GM12878 (cell line): ENCODE measurements at regions not wholly inside any gene's neighbourhood (a gene's known extent, or its start where the extent isn't known, plus 50 kb on each side); places are given as distances from the start of the nearest gene placed in this dataset.

ENCODE experiments used
- ATAC-seq: fragments of 200-7000 bp; cut with Tn5 transposase; 3 replicates; pipeline ENCODE4 v1.9.1; 2020; ENCODE audit warnings: mild to moderate bottlenecking, moderate library complexity
- BruUV-seq: library from RNA; stranded (reverse); fragments of 400-500 nt; replicated peaks from 2 replicates; lab custom pipeline; 2021; lab: Mats Ljungman, UMichigan
- CTCF ChIA-PET: fragments of 300-600 bp; sonication (Branson Sonifier 250); formaldehyde crosslinking; extraction: SDS; loops from one replicate; lab custom pipeline; 2021; ENCODE audit warnings: inconsistent platforms; lab: Yijun Ruan, JAX
- POLR2A ChIA-PET: fragments of 350-600 bp; formaldehyde crosslinking; extraction: SDS; loops from one replicate; lab custom pipeline; 2021; ENCODE audit warnings: inconsistent platforms; lab: Charles Lee
- RAD21 ChIA-PET: fragments of 300-600 bp; sonication (Branson Sonifier 250); formaldehyde crosslinking; loops from one replicate; lab custom pipeline; 2023; ENCODE audit warnings: antibody characterized with exemption; ENCODE audit not compliant: unreplicated experiment; lab: Charles Lee
- SMC1A ChIA-PET: fragments of 300-600 bp; sonication (Branson Sonifier 250); formaldehyde crosslinking; loops from one replicate; lab custom pipeline; 2023; ENCODE audit not compliant: unreplicated experiment, uncharacterized antibody; lab: Charles Lee
- DNase-seq: peaks from one replicate; pipeline ENCODE4 v3.0.0-alpha.2; 2011; ENCODE audit warnings: low read depth, low spot score
- FAIRE-seq: peaks from 3 replicates; lab custom pipeline; 2011; peaks lifted over from hg19 to GRCh38; lab: Jason Lieb, UNC
- H2AFZ ChIP-seq: 2 replicates; pipeline ENCODE4 v1.6.0; 2011; ENCODE audit warnings: low read depth, low read length, control low read depth; ENCODE audit not compliant: control insufficient read depth
- H3K27ac ChIP-seq: 2 replicates; pipeline ENCODE4 v1.5.1; 2011; ENCODE audit warnings: control low read depth; ENCODE audit not compliant: control insufficient read depth, insufficient read depth
- H3K27me3 ChIP-seq, 2 experiments: replicated peaks in 1 of 2; 2 replicates each; pipeline versions ENCODE4 v1.6.0 to v1.6.1; 2011; ENCODE audit warnings: low read length in 1 of 2; ENCODE audit not compliant: control insufficient read depth in 2 of 2, insufficient read depth in 2 of 2
- H3K36me3 ChIP-seq, 2 experiments: 2 replicates each; pipeline ENCODE4 v1.5.1; 2011; ENCODE audit warnings: low read length in 1 of 2; ENCODE audit not compliant: control insufficient read depth in 2 of 2, insufficient read depth in 2 of 2
- H3K4me1 ChIP-seq: 2 replicates; pipeline ENCODE4 v1.6.1; 2011; ENCODE audit warnings: mild to moderate bottlenecking, low read length, moderate library complexity, mixed read lengths; ENCODE audit not compliant: control insufficient read depth, insufficient read depth
- H3K4me2 ChIP-seq: 2 replicates; pipeline ENCODE4 v1.6.0; 2011; ENCODE audit warnings: control low read depth; ENCODE audit not compliant: control insufficient read depth, insufficient read depth
- H3K4me3 ChIP-seq: fragments of 200-600 bp; sonication (generic); 2 replicates; pipeline ENCODE4 v1.5.1; 2016
- H3K79me2 ChIP-seq: 2 replicates; pipeline ENCODE4 v1.6.0; 2011; ENCODE audit warnings: low read length; ENCODE audit not compliant: control insufficient read depth, insufficient read depth
- H3K9ac ChIP-seq: 2 replicates; pipeline ENCODE4 v1.8.0; 2011; ENCODE audit warnings: low read length, control low read depth, mixed read lengths; ENCODE audit not compliant: control insufficient read depth, insufficient read depth
- H3K9me3 ChIP-seq: replicated peaks from 3 replicates; pipeline ENCODE4 v1.5.1; 2011; ENCODE audit warnings: mild to moderate bottlenecking, low read length; ENCODE audit not compliant: control insufficient read depth, insufficient read depth
- H4K20me1 ChIP-seq: 2 replicates; pipeline ENCODE4 v1.6.0; 2011; ENCODE audit not compliant: control insufficient read depth, insufficient read depth
- BACH1 ChIP-seq: fragments of 450-650 bp; IDR thresholded peaks from 2 replicates; pipeline ENCODE4 v1.6.1; 2017; ENCODE audit warnings: mild to moderate bottlenecking, borderline replicate concordance
- CBX5 ChIP-seq: sonication (generic); IDR thresholded peaks from 2 replicates; pipeline ENCODE4 v1.6.1; 2016; ENCODE audit warnings: low read depth, moderate library complexity, mild to moderate bottlenecking, inconsistent platforms
- HDAC2 ChIP-seq: fragments of 200-600 bp; sonication (generic); IDR thresholded peaks from 2 replicates; pipeline ENCODE4 v1.6.1; 2017
- HDAC6 ChIP-seq: fragments of 200-600 bp; sonication (generic); IDR thresholded peaks from one replicate; pipeline ENCODE4 v1.8.0; 2017; ENCODE audit warnings: antibody characterized with exemption; ENCODE audit not compliant: unreplicated experiment
- IKZF2 ChIP-seq, 2 experiments: fragments of 450-650 bp; IDR thresholded peaks; 2 replicates each; pipeline ENCODE4 v1.6.1; 2017; ENCODE audit warnings: mild to moderate bottlenecking in 2 of 2, moderate library complexity in 2 of 2
- IRF4 ChIP-seq: IDR thresholded peaks from 2 replicates; pipeline ENCODE4 v1.6.1; 2011; ENCODE audit warnings: low read depth, low read length
- KAT2A ChIP-seq: conservative IDR thresholded peaks from 2 replicates; pipeline ENCODE4 v1.6.1; 2011; ENCODE audit warnings: low read depth, low read length; ENCODE audit not compliant: control insufficient read depth
- NFIC ChIP-seq: IDR thresholded peaks from 2 replicates; pipeline ENCODE4 v1.6.1; 2012; ENCODE audit warnings: low read depth, mild to moderate bottlenecking, inconsistent platforms, low read length, moderate library complexity
- NFXL1 ChIP-seq: fragments of 450-650 bp; IDR thresholded peaks from 2 replicates; pipeline ENCODE4 v1.6.1; 2017; ENCODE audit warnings: antibody characterized with exemption, mild to moderate bottlenecking, borderline replicate concordance
- NR2C1 ChIP-seq: fragments of 450-650 bp; IDR thresholded peaks from 2 replicates; pipeline ENCODE4 v1.6.1; 2017; ENCODE audit warnings: antibody characterized with exemption, mild to moderate bottlenecking, moderate library complexity
- NR2F1 ChIP-seq: fragments of 450-650 bp; conservative IDR thresholded peaks from 2 replicates; pipeline ENCODE4 v1.6.1; 2017; ENCODE audit warnings: mild to moderate bottlenecking
- SIX5 ChIP-seq: IDR thresholded peaks from 2 replicates; pipeline ENCODE4 v1.6.1; 2011; ENCODE audit warnings: mild to moderate bottlenecking, low read depth, low read length, moderate library complexity; ENCODE audit not compliant: severe bottlenecking
- SP1 ChIP-seq: IDR thresholded peaks from one replicate; pipeline ENCODE4 v1.6.1; 2011; ENCODE audit warnings: low read depth, low read length
- SPI1 ChIP-seq: IDR thresholded peaks from 2 replicates; pipeline ENCODE4 v1.6.1; 2011; ENCODE audit warnings: low read depth, mild to moderate bottlenecking, low read length, moderate library complexity, borderline replicate concordance; ENCODE audit not compliant: insufficient read depth
- STAT1 ChIP-seq: fragments of 450-650 bp; conservative IDR thresholded peaks from 2 replicates; pipeline ENCODE4 v1.6.1; 2014; ENCODE audit warnings: antibody characterized with exemption, mild to moderate bottlenecking
- TARDBP ChIP-seq: IDR thresholded peaks from 2 replicates; pipeline ENCODE4 v1.6.1; 2016; ENCODE audit warnings: borderline replicate concordance
- TCF7 ChIP-seq: IDR thresholded peaks from 2 replicates; pipeline ENCODE4 v1.6.1; 2014; ENCODE audit warnings: antibody characterized with exemption, borderline replicate concordance
- YY1 ChIP-seq: IDR thresholded peaks from 2 replicates; pipeline ENCODE4 v1.6.1; 2011; ENCODE audit warnings: low read depth, mild to moderate bottlenecking, low read length
- WGBS: methylation state at CpG from one replicate; pipeline ENCODE4 v1.1.6; 2016; ENCODE audit warnings: low lambda C conversion rate; ENCODE audit not compliant: insufficient replicate concordance, insufficient coverage; ENCODE audit errors: missing lambda C conversion rate; 5-methylcytosine and 5-hydroxymethylcytosine counted together
- in situ Hi-C: fragments of 300-500 bp; cut with MboI; formaldehyde crosslinking; loops from 9 replicates; pipeline ENCODE4 v1.14.3; 2018; ENCODE audit warnings: mixed read lengths
- intact Hi-C: fragments of 100-400 bp; cut with micrococcal nuclease; formaldehyde crosslinking; loops from one replicate; pipeline ENCODE4 v1.14.2; 2022; ENCODE audit not compliant: unreplicated experiment
- TF ChIP-seq, protein P1 (sequence below): fragments of 450-650 bp; IDR thresholded peaks from 2 replicates; pipeline ENCODE4 v1.6.1; 2017; ENCODE audit warnings: borderline replicate concordance

DNA sequence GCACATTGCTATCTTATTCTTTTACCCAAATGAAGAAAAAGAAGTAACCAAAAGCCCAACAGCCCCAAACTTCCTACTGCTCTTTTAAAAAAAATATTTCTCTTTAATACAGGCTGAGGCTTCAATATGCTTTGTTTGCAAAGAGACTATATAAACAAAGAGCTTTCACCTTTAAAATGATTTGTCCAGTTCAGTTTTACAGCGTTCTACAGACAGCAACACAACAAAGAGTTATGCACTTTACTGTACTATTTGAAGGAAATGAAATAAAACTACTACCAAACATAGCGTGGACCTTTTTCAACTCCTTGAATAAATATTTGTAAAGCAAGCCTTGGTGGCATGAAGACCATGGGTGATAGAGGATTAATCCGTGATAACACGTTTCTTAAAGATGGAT lies 151.2 kb downstream of the FGF9 start:
- WGBS, result 8% methylated on average over 4 of the region's 4 CpGs
- POLR2A ChIA-PET, result no interaction called here
- intact Hi-C loops, result no loop called here

GRCh38 chr13:21823416-21823815 lies 152.5 kb downstream of the FGF9 start:
- POLR2A ChIA-PET, result no interaction called here
- Histone ChIP-seq H3K4me3 (no peak overlapping the region), H3K4me2 (no peak overlapping the region), H4K20me1 (no peaks in the 10 kb centered on the region)
- BruUV-seq, result no TSS peak
- RAD21 ChIA-PET, result no interaction called here
- 48% methylated on average over 6 of the region's 6 CpGs for WGBS
- no peak for ATAC-seq
- no peak for TF ChIP-seq IRF4
- no peak for TF ChIP-seq CBX5
- no peak for TF ChIP-seq SP1
- TF ChIP-seq NFXL1, result no peak
- TF ChIP-seq SIX5, result no peak
- no peak for TF ChIP-seq TARDBP
- TF ChIP-seq HDAC6, result no peak
- no peak for TF ChIP-seq TCF7
- TF ChIP-seq STAT1, result no peak
- TF ChIP-seq YY1, result no peak
- no peak for TF ChIP-seq KAT2A
- TF ChIP-seq, all 136 proteins: peak for 0
- Histone ChIP-seq H3K9me3 (no peaks in the 10 kb centered on the region), H3K27ac (no peak overlapping the region), H3K9ac (no peak overlapping the region), H3K36me3 (no peaks in the 10 kb centered on the region), H3K79me2 (no peaks in the 10 kb centered on the region), H2AFZ (no peak overlapping the region), H3K27me3 (no peaks in the 10 kb centered on the region), H3K4me1 (no peaks in the 10 kb centered on the region)
- CTCF ChIA-PET, result no interaction called here
- FAIRE-seq, result no peak
- SMC1A ChIA-PET, result no interaction called here
- DNase-seq, result no peak
- intact Hi-C loops (no loop called here), in situ Hi-C loops (no loop called here)

More for the DNA sequence above, 151.2 kb downstream of the FGF9 start:
- FAIRE-seq, result no peak
- H3K9me3 ChIP-seq, result no peaks in the 10 kb centered on the region; the same call in 2 of the 3 replicates
- CTCF ChIA-PET, result no interaction called here
- TF ChIP-seq IKZF2 (IDR thresholded peaks at IDR 0.05) (no peak), NR2C1 (no peak), HDAC2 (no peak), BACH1 (no peak), SPI1 (no peak), NR2F1 (no peak), STAT1 (no peak), NFIC (no peak)
- TF ChIP-seq, protein P1, sequence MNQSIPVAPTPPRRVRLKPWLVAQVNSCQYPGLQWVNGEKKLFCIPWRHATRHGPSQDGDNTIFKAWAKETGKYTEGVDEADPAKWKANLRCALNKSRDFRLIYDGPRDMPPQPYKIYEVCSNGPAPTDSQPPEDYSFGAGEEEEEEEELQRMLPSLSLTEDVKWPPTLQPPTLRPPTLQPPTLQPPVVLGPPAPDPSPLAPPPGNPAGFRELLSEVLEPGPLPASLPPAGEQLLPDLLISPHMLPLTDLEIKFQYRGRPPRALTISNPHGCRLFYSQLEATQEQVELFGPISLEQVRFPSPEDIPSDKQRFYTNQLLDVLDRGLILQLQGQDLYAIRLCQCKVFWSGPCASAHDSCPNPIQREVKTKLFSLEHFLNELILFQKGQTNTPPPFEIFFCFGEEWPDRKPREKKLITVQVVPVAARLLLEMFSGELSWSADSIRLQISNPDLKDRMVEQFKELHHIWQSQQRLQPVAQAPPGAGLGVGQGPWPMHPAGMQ, result no peak
- TF ChIP-seq, all 136 proteins: peak for 0
- ChIA-PET RAD21 (no interaction called here), SMC1A (no interaction called here)
- Histone ChIP-seq H3K36me3 (no peaks in the 10 kb centered on the region), H3K4me1 (no peaks in the 10 kb centered on the region), H3K27ac (no peak overlapping the region), H3K27me3 (no peaks in the 10 kb centered on the region), H2AFZ (no peak overlapping the region), H4K20me1 (no peaks in the 10 kb centered on the region), H3K4me3 (no peak overlapping the region), H3K4me2 (no peak overlapping the region), H3K79me2 (no peaks in the 10 kb centered on the region), H3K9ac (no peak overlapping the region)
- no TSS peak for BruUV-seq
- in situ Hi-C loops, result no loop called here
- no peak for ATAC-seq
- no peak for DNase-seq
